ENCODE measurements at regions not wholly inside any gene's neighbourhood (a gene's known extent, or its start where the extent isn't known, plus 50 kb on each side); places are given as distances from the start of the nearest gene placed in this dataset.

DNA sequence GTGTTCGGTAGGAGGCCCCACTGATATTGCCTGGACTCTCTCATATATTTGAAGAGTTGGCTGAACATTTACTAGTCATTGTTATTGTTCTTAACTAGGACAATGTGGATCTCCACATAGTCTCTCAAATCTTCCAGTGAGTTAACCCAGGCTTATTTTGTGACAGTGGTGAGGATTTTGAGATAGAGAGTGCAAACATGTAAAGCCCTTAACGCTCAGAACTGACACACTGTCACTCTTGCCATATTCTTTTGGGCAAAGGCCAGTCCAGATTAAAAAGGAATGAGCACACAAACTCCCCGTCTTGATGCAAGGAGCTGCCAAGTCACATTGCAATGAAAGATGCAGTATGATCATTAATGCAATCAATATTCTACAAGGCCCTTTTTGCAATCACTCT lies 431.9 kb upstream of the AZI2 start:
- TF ChIP-seq, protein P1, sequence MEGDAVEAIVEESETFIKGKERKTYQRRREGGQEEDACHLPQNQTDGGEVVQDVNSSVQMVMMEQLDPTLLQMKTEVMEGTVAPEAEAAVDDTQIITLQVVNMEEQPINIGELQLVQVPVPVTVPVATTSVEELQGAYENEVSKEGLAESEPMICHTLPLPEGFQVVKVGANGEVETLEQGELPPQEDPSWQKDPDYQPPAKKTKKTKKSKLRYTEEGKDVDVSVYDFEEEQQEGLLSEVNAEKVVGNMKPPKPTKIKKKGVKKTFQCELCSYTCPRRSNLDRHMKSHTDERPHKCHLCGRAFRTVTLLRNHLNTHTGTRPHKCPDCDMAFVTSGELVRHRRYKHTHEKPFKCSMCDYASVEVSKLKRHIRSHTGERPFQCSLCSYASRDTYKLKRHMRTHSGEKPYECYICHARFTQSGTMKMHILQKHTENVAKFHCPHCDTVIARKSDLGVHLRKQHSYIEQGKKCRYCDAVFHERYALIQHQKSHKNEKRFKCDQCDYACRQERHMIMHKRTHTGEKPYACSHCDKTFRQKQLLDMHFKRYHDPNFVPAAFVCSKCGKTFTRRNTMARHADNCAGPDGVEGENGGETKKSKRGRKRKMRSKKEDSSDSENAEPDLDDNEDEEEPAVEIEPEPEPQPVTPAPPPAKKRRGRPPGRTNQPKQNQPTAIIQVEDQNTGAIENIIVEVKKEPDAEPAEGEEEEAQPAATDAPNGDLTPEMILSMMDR (conservative IDR thresholded peaks at IDR 0.05; ENCODE audit: low read depth, low read length): no peak
- no peak for TF ChIP-seq EZH2 (IDR thresholded peaks at IDR 0.05; ENCODE audit: low read length, unreplicated experiment)
- TF ChIP-seq EZH2phosphoT487 (IDR thresholded peaks at IDR 0.05; ENCODE audit: borderline replicate concordance, low read length): no peak
